Posterior cingulate gyrus (tissue), 11 donors: ENCODE measurements at regions not wholly inside any gene's neighbourhood (a gene's known extent, or its start where the extent isn't known, plus 50 kb on each side); places are given as distances from the start of the nearest gene placed in this dataset.

Experiments
- DNase-seq, 10 donors: peaks; one replicate each; pipeline versions ENCODE4 v3.0.0 to v3.0.0-alpha.2; 2020 to 2021; ENCODE audit warnings: mixed read lengths in 3 of 10
- intact Hi-C: fragments of 100-400 bp; cut with DNase I; formaldehyde crosslinking; loops from one replicate; pipeline ENCODE4 v1.15.1; 2023

GRCh38 chr2:8584174-8585066, 97.4 kb upstream of the ID2 start:
- intact Hi-C loops: no loop called here
- peak in 2 of 10 donors; percentile 37 to 61 for DNase-seq

- DNase-seq: peak in 1 of 10 donors; percentile 73
- intact Hi-C loops: no loop called here
These were observed 95.3 kb upstream of the ID2 start for GRCh38 chr2:8586457-8587051.

- peak in 1 of 10 donors; percentile 71 for DNase-seq
- intact Hi-C loops: no loop called here
These were observed 94.5 kb upstream of the ID2 start for GRCh38 chr2:8587251-8587791.

- peak in 1 of 10 donors; percentile 75 for DNase-seq
- intact Hi-C loops: no loop called here
These were observed 93.7 kb upstream of the ID2 start for GRCh38 chr2:8587920-8588830.

GRCh38 chr2:8588831-8589191, 93.0 kb upstream of the ID2 start:
- intact Hi-C loops: no loop called here
- no peak for DNase-seq

GRCh38 chr2:8589721-8590120, 92.1 kb upstream of the ID2 start:
- intact Hi-C loops: no loop called here
- DNase-seq: no peak

GRCh38 chr2:8590938-8591337, 90.9 kb upstream of the ID2 start:
- no peak for DNase-seq
- intact Hi-C loops: no loop called here

GRCh38 chr2:8592736-8593135, 89.1 kb upstream of the ID2 start:
- DNase-seq: no peak
- intact Hi-C loops: no loop called here

- intact Hi-C loops: no loop called here
- DNase-seq: no peak
These were observed 88.6 kb upstream of the ID2 start for GRCh38 chr2:8593243-8593642.

- peak in 1 of 10 donors; percentile 90 for DNase-seq
- intact Hi-C loops: no loop called here
These were observed 87.0 kb upstream of the ID2 start for GRCh38 chr2:8594731-8595427.

- intact Hi-C loops: no loop called here
These were observed 86.4 kb upstream of the ID2 start for GRCh38 chr2:8595428-8595805.

GRCh38 chr2:8595811-8596600, 85.8 kb upstream of the ID2 start:
- no peak for DNase-seq
- intact Hi-C loops: no loop called here

More at GRCh38 chr2:8595428-8595805, 86.4 kb upstream of the ID2 start:
- DNase-seq: peak in 1 of 10 donors; percentile 66

- no peak for DNase-seq
- intact Hi-C loops: no loop called here
These were observed 84.8 kb upstream of the ID2 start for GRCh38 chr2:8597094-8597493.

GRCh38 chr2:8597559-8598225, 84.2 kb upstream of the ID2 start:
- DNase-seq: no peak
- intact Hi-C loops: no loop called here

GRCh38 chr2:8598295-8599165, 83.3 kb upstream of the ID2 start:
- intact Hi-C loops: no loop called here
- no peak for DNase-seq

- intact Hi-C loops: no loop called here
- no peak for DNase-seq
These were observed 82.2 kb upstream of the ID2 start for GRCh38 chr2:8599421-8600242.

- DNase-seq: no peak
- intact Hi-C loops: no loop called here
These were observed 81.4 kb upstream of the ID2 start for GRCh38 chr2:8600456-8600855.
